NCI-H82 (cell line): ENCODE measurements at regions not wholly inside any gene's neighbourhood (a gene's known extent, or its start where the extent isn't known, plus 50 kb on each side); places are given as distances from the start of the nearest gene placed in this dataset.

ENCODE experiments used
- DNase-seq: peaks from one replicate; lab custom pipeline; 2025; lab: John Stamatoyannopoulos, UW

GRCh38 chr19:46911456-46911855, 50.7 kb downstream of the ARHGAP35 start:
- no peak for DNase-seq

DNA sequence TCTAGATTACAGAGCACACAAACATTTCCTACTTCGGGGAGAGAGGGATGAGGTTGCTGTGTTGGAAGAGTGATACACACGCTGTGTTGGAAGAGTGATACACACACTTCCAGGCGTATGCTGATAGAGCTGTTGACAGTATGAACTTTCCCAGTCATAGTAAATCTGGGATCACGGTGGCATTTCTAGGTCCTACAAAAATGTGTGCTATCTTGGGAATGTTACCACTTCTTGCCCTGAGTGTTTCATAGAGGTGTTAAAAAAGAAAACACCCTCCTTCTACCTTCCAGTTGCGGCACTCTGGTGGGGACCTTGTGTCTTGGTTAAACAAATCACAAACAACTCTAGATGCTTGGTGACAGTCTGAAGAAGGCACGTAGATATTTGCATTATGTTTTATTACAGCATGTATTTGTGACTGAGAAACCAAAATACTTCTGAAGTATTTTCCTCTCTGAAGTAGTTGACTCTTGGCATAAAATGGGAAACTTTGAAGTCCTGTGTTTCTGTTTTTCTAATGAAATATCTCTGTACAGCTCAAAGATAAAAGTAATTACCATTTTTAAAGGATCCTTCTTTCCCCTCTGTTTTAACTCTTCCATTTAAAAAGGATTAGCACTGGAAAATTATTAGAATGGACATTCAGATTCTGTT, 52.5 kb downstream of the ARHGAP35 start:
- DNase-seq, result no peak

DNA sequence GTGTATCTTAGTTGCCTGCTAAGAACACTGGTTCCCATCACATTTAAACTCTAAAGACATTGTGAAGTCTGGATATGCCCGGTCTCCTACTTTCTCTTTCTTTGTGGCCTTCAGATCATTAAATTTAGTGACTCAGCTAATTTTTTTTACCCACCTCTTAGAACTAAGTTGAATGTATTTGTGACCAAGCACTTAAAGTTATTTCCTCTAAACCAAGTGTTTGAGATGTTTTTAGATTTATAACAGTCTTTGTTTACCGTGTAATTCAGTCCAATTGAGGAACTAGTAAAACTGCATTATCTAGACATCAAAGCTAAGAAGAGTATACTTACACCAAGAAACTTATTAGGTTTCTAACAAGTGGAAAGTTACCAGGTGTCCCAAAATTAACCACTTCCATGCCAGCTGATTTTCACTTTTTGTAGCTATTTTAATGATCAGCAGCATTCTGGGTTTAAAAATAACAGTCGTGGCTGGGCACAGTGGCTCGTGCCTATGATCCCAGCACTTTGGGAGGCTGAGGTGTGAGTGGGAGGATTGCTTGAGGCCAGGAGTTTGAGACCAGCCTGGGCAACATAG, 53.1 kb downstream of the ARHGAP35 start:
- DNase-seq, result no peak

GRCh38 chr19:46915386-46915785, 54.6 kb downstream of the ARHGAP35 start:
- no peak for DNase-seq

- DNase-seq, result no peak
These were observed 56.2 kb downstream of the ARHGAP35 start for GRCh38 chr19:46917002-46917401.

DNA sequence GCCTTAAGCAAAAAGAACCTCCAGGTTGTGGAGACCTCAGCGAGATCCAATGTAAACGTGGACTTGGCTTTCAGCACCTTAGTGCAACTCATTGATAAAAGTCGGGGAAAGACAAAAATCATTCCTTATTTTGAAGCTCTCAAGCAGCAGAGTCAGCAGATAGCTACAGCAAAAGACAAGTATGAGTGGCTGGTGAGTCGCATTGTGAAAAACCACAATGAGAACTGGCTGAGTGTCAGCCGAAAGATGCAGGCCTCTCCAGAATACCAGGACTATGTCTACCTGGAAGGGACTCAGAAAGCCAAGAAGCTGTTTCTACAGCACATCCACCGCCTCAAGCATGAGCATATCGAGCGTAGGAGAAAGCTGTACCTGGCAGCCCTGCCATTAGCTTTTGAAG, 58.5 kb downstream of the ARHGAP35 start:
- DNase-seq, result no peak

DNA sequence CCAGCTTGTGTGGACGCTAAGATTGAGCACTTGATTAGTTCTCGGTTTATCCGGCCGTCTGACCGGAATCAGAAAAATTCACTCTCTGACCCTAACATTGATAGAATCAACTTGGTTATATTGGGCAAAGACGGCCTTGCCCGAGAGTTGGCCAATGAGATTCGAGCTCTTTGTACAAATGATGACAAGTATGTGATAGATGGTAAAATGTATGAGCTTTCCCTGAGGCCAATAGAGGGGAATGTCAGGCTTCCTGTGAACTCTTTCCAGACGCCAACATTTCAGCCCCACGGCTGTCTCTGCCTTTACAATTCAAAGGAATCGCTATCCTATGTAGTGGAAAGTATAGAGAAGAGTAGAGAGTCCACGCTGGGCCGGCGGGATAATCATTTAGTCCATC, 59.6 kb downstream of the ARHGAP35 start:
- no peak for DNase-seq

DNA sequence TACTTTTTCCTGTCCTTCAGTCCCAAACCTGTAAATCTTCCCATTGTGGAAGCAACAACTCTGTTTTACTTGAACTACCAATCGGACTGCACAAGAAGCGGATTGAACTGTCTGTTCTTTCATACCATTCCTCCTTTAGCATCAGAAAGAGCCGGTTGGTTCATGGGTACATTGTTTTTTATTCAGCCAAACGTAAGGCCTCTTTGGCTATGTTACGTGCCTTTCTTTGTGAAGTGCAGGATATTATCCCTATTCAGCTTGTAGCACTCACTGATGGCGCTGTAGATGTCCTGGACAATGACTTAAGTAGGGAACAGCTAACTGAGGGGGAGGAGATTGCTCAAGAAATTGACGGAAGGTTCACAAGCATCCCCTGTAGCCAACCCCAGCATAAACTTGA, 60.3 kb downstream of the ARHGAP35 start:
- DNase-seq, result no peak

DNA sequence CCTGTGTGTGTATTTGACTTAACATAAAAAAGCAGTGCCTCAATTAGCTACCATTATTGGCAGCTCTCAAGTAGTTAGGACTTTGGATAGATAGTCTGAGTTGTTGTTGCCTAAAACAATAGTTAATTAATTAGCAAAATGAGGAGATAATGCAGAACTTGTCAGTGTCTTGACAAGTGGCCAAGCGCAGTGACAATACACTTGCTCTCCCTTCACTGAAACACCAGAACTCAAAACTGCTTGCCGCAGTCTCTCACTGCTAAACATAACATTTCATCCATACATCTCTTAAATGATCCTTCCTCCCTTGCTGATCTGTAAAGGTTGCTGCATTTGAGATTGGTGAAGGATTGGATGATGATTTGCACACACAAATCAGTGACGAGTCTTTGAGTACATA, 61.7 kb downstream of the ARHGAP35 start:
- no peak for DNase-seq

DNA sequence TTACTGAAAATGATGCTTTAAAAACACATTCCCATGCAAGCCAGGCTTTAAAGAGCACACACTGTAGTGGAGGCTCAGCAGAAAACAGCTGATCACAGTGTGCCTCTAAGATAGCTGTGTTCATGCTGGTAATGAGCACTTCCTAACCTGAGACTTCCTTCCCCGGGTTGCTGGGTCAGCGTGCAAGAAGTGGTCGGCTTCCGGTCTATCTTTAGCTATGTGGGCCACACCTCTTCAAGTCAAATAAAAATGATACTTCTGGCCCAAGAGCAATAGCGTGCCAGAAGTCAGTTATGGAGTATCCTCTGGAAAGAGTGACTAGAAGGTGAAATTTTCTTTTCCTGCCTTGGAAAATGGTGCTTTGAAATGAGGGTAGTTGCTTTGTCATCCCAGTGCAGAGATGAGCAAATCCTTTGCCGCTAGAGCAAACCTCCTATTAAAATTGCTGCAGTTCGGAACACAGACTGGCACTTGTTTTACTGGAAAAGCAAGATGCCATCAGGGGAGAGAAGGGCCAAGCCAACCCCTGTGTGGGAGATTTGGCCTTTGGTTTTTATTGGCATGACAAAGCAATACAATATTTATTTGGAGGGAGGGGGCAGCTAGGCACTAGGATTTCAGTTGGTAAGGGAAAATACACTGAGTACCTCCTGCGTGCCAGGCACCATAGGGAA, 64.2 kb downstream of the ARHGAP35 start:
- DNase-seq, result no peak

DNA sequence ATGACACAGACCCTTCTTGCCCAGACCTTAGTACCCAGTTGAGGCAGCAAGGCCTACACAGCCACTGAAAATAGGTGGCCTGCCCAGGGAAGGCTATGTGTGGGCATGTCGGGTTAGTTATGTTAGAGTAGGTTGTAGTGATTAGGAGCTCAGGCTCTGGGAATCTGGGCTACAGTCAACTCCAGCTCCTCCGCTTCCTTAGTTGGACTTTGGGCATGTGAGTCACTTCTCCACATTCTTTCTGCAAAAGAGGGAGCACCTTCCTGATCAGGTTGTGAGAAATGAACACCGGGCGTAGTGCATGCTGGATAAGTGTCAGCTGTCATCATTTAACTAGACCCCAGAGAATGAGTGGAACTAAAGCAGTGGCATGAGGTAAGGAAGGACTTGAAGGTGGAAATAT, 64.8 kb downstream of the ARHGAP35 start:
- no peak for DNase-seq

- DNase-seq, result no peak
These were observed 65.6 kb downstream of the ARHGAP35 start for GRCh38 chr19:46926170-46927071.

DNA sequence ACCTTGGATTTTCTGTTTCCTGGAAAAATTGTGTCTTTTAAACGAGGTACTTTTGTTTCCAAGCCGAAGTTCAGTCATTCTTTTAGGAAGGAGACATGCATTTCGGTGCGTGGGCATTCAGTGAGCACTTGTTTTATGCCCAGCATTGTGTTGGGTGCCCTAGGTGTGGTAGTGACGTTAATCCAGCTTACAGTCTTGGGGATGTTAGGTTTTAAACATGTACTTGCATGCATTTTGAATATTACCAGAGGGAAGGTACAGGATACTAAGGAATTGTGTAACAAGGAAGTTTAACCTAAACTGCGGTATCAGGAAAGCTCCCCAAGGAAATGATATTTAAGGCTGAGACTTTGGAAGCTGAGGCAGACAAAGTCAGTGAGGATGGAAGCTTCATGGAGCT, 66.3 kb downstream of the ARHGAP35 start:
- DNase-seq, result no peak

DNA sequence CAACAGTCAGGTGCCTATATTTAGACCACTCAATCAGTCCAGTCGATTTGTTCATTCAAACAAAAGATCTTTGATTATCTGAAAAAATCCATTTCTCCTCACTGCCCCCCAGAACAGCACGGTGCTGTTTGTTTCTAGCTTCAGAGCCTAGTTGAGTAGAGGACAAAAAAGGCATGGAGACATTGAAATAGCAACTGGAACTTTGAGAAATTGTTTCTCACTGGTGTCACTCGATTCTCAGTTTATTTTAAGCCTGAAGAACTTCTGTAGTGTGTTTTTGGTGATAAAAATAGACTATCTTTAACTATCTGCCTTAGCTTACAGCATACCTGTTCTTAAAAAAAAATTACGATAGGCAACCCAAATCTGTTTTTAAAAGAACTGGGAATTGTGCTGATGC, 67.1 kb downstream of the ARHGAP35 start:
- DNase-seq, result no peak

- no peak for DNase-seq
These were observed 68.2 kb downstream of the ARHGAP35 start for GRCh38 chr19:46928951-46929350.

DNA sequence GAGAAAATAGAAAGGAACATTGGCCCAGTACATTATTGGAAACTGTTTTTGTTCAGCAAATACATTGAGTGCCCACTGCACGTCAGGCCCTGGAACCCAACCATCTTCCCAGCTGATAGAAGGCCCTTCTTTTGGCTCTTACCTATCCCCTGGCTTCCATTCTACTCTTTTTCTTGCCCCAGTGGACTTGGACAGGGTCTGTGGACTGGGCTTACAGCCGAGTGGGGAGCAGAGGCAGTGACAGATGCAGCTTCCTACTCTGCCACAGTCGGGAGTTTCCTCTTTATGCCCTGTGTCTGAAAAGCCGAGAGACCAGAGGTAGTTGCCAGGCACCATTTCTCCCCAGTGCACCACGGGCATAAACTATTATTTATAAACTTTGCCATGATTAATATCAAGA, 70.4 kb downstream of the ARHGAP35 start:
- no peak for DNase-seq

DNA sequence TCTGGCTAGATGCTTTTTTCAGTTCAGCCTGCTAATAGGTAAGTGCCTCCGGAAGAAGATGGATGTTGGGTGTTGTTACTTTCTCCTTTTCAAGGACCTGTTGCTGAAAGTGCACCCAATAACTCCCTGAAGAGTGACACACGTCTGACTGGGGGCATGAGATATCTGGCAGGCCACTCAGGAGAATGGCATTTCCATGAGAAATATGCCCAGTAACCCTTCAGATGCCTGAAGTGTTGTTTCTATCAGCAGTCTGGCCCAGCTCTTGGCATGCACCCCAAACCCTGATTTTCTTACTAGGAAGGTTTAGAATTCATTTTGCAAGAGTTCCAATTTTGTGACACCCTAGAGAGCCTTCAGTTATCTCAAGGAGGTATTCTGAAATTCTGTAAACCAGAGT, 71.5 kb downstream of the ARHGAP35 start:
- no peak for DNase-seq

- no peak for DNase-seq
These were observed 74.4 kb downstream of the ARHGAP35 start for GRCh38 chr19:46935066-46935663.

- no peak for DNase-seq
These were observed 76.3 kb upstream of the NPAS1 start for GRCh38 chr19:46943150-46943946.

DNA sequence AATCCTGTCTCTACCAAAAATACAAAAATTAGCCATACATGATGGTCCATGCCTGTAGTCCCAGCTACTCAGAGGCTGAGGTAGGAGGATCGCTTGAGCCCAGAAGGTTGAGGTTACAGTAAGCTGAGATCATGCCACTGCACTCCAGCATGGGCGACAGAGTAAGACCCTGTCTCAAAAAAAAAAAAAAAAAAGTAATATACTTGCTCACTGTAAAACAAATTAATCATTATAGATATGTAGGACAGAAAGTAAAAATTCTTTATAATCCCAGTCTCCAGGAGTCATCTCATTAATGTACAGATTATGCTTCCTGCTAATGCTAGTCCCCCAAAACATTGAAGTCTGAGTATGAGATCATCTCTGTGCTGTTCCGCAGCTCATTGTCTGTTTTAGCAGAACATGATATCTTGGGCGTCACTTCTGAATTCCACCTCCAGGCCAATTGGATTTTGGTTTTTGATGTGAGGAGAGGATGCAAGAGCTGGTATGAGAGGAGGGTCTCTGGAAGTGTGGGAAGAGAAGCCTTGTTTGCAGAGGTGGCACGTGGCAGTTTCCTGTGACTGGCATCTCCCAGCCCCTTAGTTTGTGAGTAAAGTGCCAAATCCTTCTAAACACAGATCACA, 75.4 kb upstream of the NPAS1 start:
- DNase-seq, result peak; percentile 74
